IMR-90 (cell line): ENCODE measurements at regions not wholly inside any gene's neighbourhood (a gene's known extent, or its start where the extent isn't known, plus 50 kb on each side); places are given as distances from the start of the nearest gene placed in this dataset.
A peak's percentile ranks its signal among the peaks of the same experiment; 100 is the strongest.

Source experiments
- ATAC-seq: fragments of 200-7000 bp; cut with Tn5 transposase; 2 replicates; pipeline ENCODE4 v1.9.1; 2020; ENCODE audit warnings: low read depth, mild to moderate bottlenecking, moderate library complexity
- BruUV-seq: library from RNA; stranded (reverse); fragments of 400-500 nt; replicated peaks from 2 replicates; lab custom pipeline; 2021; lab: Mats Ljungman, UMichigan
- CTCF ChIA-PET: fragments of 300-600 bp; formaldehyde crosslinking; extraction: SDS; loops from one replicate; lab custom pipeline; 2021; ENCODE audit warnings: antibody characterized with exemption; lab: Yijun Ruan, JAX
- POLR2A ChIA-PET: fragments of 300-600 bp; sonication (Branson Sonifier 250); formaldehyde crosslinking; loops from one replicate; lab custom pipeline; 2022; ENCODE audit warnings: antibody characterized with exemption; ENCODE audit not compliant: unreplicated experiment; lab: Charles Lee
- DNase-seq: peaks from one replicate; pipeline ENCODE4 v3.0.0; 2013
- H2AFZ ChIP-seq: replicated peaks from 2 replicates; pipeline ENCODE3; 2013; ENCODE audit warnings: low read length, mild to moderate bottlenecking; ENCODE audit not compliant: poor library complexity
- H2AK5ac ChIP-seq: 2 replicates; pipeline ENCODE4 v1.6.1; 2013; ENCODE audit warnings: low read depth, low read length, inconsistent platforms
- H2AK9ac ChIP-seq: replicated peaks from 2 replicates; pipeline ENCODE3; 2013; ENCODE audit warnings: mild to moderate bottlenecking, low read depth, low read length, moderate library complexity; ENCODE audit not compliant: poor library complexity
- H2BK120ac ChIP-seq: 2 replicates; pipeline ENCODE4 v1.6.1; 2013; ENCODE audit warnings: low read depth, low read length, inconsistent platforms
- H2BK15ac ChIP-seq: 3 replicates; pipeline ENCODE4 v1.6.1; 2013; ENCODE audit warnings: low read depth, low read length, inconsistent platforms
- H2BK20ac ChIP-seq: 2 replicates; pipeline ENCODE4 v1.6.1; 2013; ENCODE audit warnings: low read depth, mild to moderate bottlenecking, inconsistent platforms, low read length, moderate library complexity
- H2BK5ac ChIP-seq: 2 replicates; pipeline ENCODE4 v1.6.1; 2013; ENCODE audit warnings: mild to moderate bottlenecking, low read depth, low read length, inconsistent platforms; ENCODE audit not compliant: poor library complexity, severe bottlenecking
- H3K14ac ChIP-seq: replicated peaks from 2 replicates; pipeline ENCODE4 v1.6.1; 2013; ENCODE audit warnings: low read depth, low read length, inconsistent platforms
- H3K18ac ChIP-seq: 2 replicates; pipeline ENCODE4 v1.6.1; 2013; ENCODE audit warnings: low read depth, low read length, control low read depth
- H3K23ac ChIP-seq: 2 replicates; pipeline ENCODE4 v1.6.1; 2013; ENCODE audit warnings: low read depth, low read length, inconsistent platforms
- H3K27ac ChIP-seq: 2 replicates; pipeline ENCODE4 v1.5.1; 2013; ENCODE audit warnings: mild to moderate bottlenecking, control low read depth, low read length; ENCODE audit not compliant: insufficient read depth
- H3K27me3 ChIP-seq: 2 replicates; pipeline ENCODE4 v1.6.1; 2013; ENCODE audit warnings: low read length; ENCODE audit not compliant: control insufficient read depth, insufficient read depth
- H3K36me3 ChIP-seq: 2 replicates; pipeline ENCODE4 v1.6.1; 2013; ENCODE audit warnings: low read length, mixed read lengths; ENCODE audit not compliant: control insufficient read depth, insufficient read depth
- H3K4ac ChIP-seq: 2 replicates; pipeline ENCODE4 v1.6.1; 2013; ENCODE audit warnings: low read depth, low read length, inconsistent platforms
- H3K4me1 ChIP-seq: 2 replicates; pipeline ENCODE4 v1.6.1; 2013; ENCODE audit warnings: low read length, mixed read lengths; ENCODE audit not compliant: control insufficient read depth, insufficient read depth
- H3K4me2 ChIP-seq: 2 replicates; pipeline ENCODE4 v1.6.1; 2013; ENCODE audit warnings: low read depth, mild to moderate bottlenecking, control low read depth, low read length, moderate library complexity
- H3K4me3 ChIP-seq: 2 replicates; pipeline ENCODE4 v1.5.1; 2013; ENCODE audit warnings: low read depth, mild to moderate bottlenecking, control low read depth, low read length, moderate library complexity; ENCODE audit not compliant: insufficient read depth
- H3K56ac ChIP-seq: 2 replicates; pipeline ENCODE4 v1.6.1; 2013; ENCODE audit warnings: low read length, inconsistent platforms; ENCODE audit not compliant: insufficient read depth; ENCODE audit errors: extremely low read depth
- H3K79me1 ChIP-seq, 2 experiments: 2 replicates each; pipeline ENCODE4 v1.6.1; 2013; ENCODE audit warnings: low read length in 2 of 2, inconsistent platforms in 1 of 2, low read depth in 1 of 2
- H3K9ac ChIP-seq: 2 replicates; pipeline ENCODE4 v1.6.1; 2013; ENCODE audit warnings: low read depth, low read length, control low read depth
- H3K9me1 ChIP-seq: 2 replicates; pipeline ENCODE4 v1.6.1; 2013; ENCODE audit warnings: low read length, inconsistent platforms; ENCODE audit not compliant: insufficient read depth
- H3K9me3 ChIP-seq: 2 replicates; pipeline ENCODE4 v1.6.1; 2013; ENCODE audit warnings: low read length; ENCODE audit not compliant: control insufficient read depth, insufficient read depth
- H4K20me1 ChIP-seq: 2 replicates; pipeline ENCODE4 v1.6.1; 2013; ENCODE audit warnings: low read length, inconsistent platforms; ENCODE audit not compliant: insufficient read depth
- H4K5ac ChIP-seq: 2 replicates; pipeline ENCODE4 v1.6.1; 2013; ENCODE audit warnings: mild to moderate bottlenecking, low read depth, low read length, control low read depth
- H4K8ac ChIP-seq, 2 experiments: 2 replicates each; pipeline ENCODE4 v1.6.1; 2013; ENCODE audit warnings: low read depth in 2 of 2, low read length in 2 of 2, control low read depth in 1 of 2, inconsistent platforms in 1 of 2
- H4K91ac ChIP-seq: 2 replicates; pipeline ENCODE4 v1.6.1; 2013; ENCODE audit warnings: low read depth, low read length, inconsistent platforms; ENCODE audit not compliant: insufficient read depth
- BHLHE40 ChIP-seq: fragments of 150-350 bp; IDR thresholded peaks from 2 replicates; pipeline ENCODE4 v1.6.1; 2016; ENCODE audit warnings: mild to moderate bottlenecking, low read depth, low read length
- CEBPB ChIP-seq: IDR thresholded peaks from 2 replicates; pipeline ENCODE4 v1.6.1; 2012; ENCODE audit warnings: low read depth, low read length, improper control_type of control experiment
- CHD1 ChIP-seq: IDR thresholded peaks from 2 replicates; pipeline ENCODE4 v1.6.1; 2012; ENCODE audit warnings: low read depth, low read length, improper control_type of control experiment
- CTCF ChIP-seq: conservative IDR thresholded peaks from 2 replicates; pipeline ENCODE4 v1.5.1; 2012; ENCODE audit warnings: mild to moderate bottlenecking, low read depth, low read length, improper control_type of control experiment
- ELK1 ChIP-seq: fragments of 150-350 bp; IDR thresholded peaks from 2 replicates; pipeline ENCODE4 v1.6.1; 2016; ENCODE audit warnings: low read depth, mild to moderate bottlenecking, low read length, moderate library complexity, borderline replicate concordance
- FOS ChIP-seq: fragments of 150-350 bp; IDR thresholded peaks from 2 replicates; pipeline ENCODE4 v1.6.1; 2016; ENCODE audit warnings: low read depth, low read length
- MAFK ChIP-seq: IDR thresholded peaks from 2 replicates; pipeline ENCODE4 v1.6.1; 2012; ENCODE audit warnings: low read depth, low read length, improper control_type of control experiment
- MAZ ChIP-seq: IDR thresholded peaks from 2 replicates; pipeline ENCODE4 v1.6.1; 2012; ENCODE audit warnings: low read depth, mild to moderate bottlenecking, low read length, improper control_type of control experiment, moderate library complexity, borderline replicate concordance
- MXI1 ChIP-seq: IDR thresholded peaks from 2 replicates; pipeline ENCODE4 v1.6.1; 2012; ENCODE audit warnings: low read depth, mild to moderate bottlenecking, low read length, moderate library complexity, borderline replicate concordance
- NFE2L2 ChIP-seq: fragments of 150-350 bp; IDR thresholded peaks from 2 replicates; pipeline ENCODE4 v1.6.1; 2016; ENCODE audit warnings: low read depth, mild to moderate bottlenecking, low read length
- POLR2A ChIP-seq: IDR thresholded peaks from 2 replicates; pipeline ENCODE4 v1.6.1; 2012; ENCODE audit warnings: mild to moderate bottlenecking, low read depth, low read length
- RAD21 ChIP-seq: IDR thresholded peaks from 2 replicates; pipeline ENCODE4 v1.6.1; 2012; ENCODE audit warnings: low read length, improper control_type of control experiment
- RCOR1 ChIP-seq: IDR thresholded peaks from 2 replicates; pipeline ENCODE4 v1.6.1; 2012; ENCODE audit warnings: mild to moderate bottlenecking, low read length, improper control_type of control experiment; ENCODE audit not compliant: insufficient replicate concordance
- RFX5 ChIP-seq: IDR thresholded peaks from 2 replicates; pipeline ENCODE4 v1.8.0; 2012; ENCODE audit warnings: low read depth, mild to moderate bottlenecking, low read length, moderate library complexity
- SMC3 ChIP-seq: fragments of 150-350 bp; IDR thresholded peaks from 2 replicates; pipeline ENCODE4 v1.6.1; 2016; ENCODE audit warnings: low read depth, mild to moderate bottlenecking, antibody characterized with exemption, low read length, moderate library complexity
- USF2 ChIP-seq: fragments of 150-350 bp; IDR thresholded peaks from 2 replicates; pipeline ENCODE4 v1.6.1; 2017; ENCODE audit warnings: mild to moderate bottlenecking, antibody characterized with exemption, low read length, low read depth
- WGBS, 2 experiments: methylation state at CpG; one replicate each; pipeline versions ENCODE4 v1.1.5 to v1.1.7; 2013; ENCODE audit warnings: missing lambda C conversion rate in 2 of 2; ENCODE audit not compliant: insufficient read length in 1 of 2; ENCODE audit errors: extremely low coverage in 2 of 2; 5-methylcytosine and 5-hydroxymethylcytosine counted together
- dilution Hi-C: fragments of 300-500 bp; cut with HindIII; formaldehyde crosslinking; loops from one replicate; pipeline ENCODE4 v1.14.3; 2018; ENCODE audit warnings: low sequenced_read_pairs; ENCODE audit not compliant: unreplicated experiment
- in situ Hi-C: fragments of 300-500 bp; cut with MboI; formaldehyde crosslinking; loops from 3 replicates; pipeline ENCODE4 v1.14.3; 2019; ENCODE audit warnings: low sequenced_read_pairs, inconsistent platforms, mixed read lengths
- intact Hi-C: fragments of 100-400 bp; cut with micrococcal nuclease; formaldehyde crosslinking; loops from 2 replicates; pipeline ENCODE4 v1.10.0; 2022

- Histone ChIP-seq H3K9me3 (no peaks in the 10 kb centered on the region), H2AK5ac (no peak overlapping the region), H2AFZ (no peak overlapping the region), H3K4me2 (no peak overlapping the region), H3K36me3 (no peaks in the 10 kb centered on the region), H3K56ac (no peak overlapping the region), H4K91ac (no peak overlapping the region), H3K4me3 (no peak overlapping the region), H4K20me1 (no peaks in the 10 kb centered on the region), H3K9ac (no peak overlapping the region), H2BK120ac (no peak overlapping the region), H3K23ac (no peak overlapping the region), H3K14ac (no peak overlapping the region), H2BK5ac (no peak overlapping the region), H3K18ac (no peak overlapping the region), H3K4me1 (no peaks in the 10 kb centered on the region), H4K5ac (no peak overlapping the region), H3K4ac (no peak overlapping the region), H4K8ac (no peak overlapping the region), H3K27me3 (no peaks in the 10 kb centered on the region), H2BK20ac (no peak overlapping the region), H3K27ac (no peak overlapping the region), H2BK15ac (no peak overlapping the region), H2AK9ac (no peak overlapping the region), H3K79me1 (no peaks in the 10 kb centered on the region), H3K9me1 (no peaks in the 10 kb centered on the region)
- no peak for ATAC-seq
- dilution Hi-C loops (no loop called here), intact Hi-C loops (no loop called here), in situ Hi-C loops (no loop called here)
- CTCF ChIA-PET, result interaction anchor here (1.3 kb wide), 1 partner anchor 224 kb away, joined by 3 read pairs; no protein-coding TSS in a partner anchor
- no CpG with 5 or more reads among the region's 5 CpGs for WGBS, 2 experiments
- POLR2A ChIA-PET, result no interaction called here
- TF ChIP-seq RCOR1 (no peak), MAZ (no peak), CEBPB (no peak), RAD21 (peak; percentile 54), SMC3 (peak; percentile 58), MAFK (no peak), MXI1 (no peak), FOS (no peak), CHD1 (no peak), ELK1 (no peak), RFX5 (no peak), CTCF (peak; percentile 49), USF2 (no peak), POLR2A (no peak), NFE2L2 (no peak), BHLHE40 (no peak)
- no TSS peak for BruUV-seq
- DNase-seq, result peak; percentile 41
Measured at GRCh38 chr6:135759831-135760230, 91.7 kb upstream of the PDE7B start.
